Gastroesophageal sphincter (tissue), 4 donors: ENCODE measurements at regions not wholly inside any gene's neighbourhood (a gene's known extent, or its start where the extent isn't known, plus 50 kb on each side); places are given as distances from the start of the nearest gene placed in this dataset.

Experiments
- ATAC-seq: fragments of 150-250 bp; one replicate; pipeline ENCODE4 v1.9.1; 2016; ENCODE audit warnings: mild to moderate bottlenecking, moderate library complexity
- H3K27ac ChIP-seq, 4 donors: fragments of 200-600 bp; sonication (generic) in 3 of 4; 1 replicate in 3 of 4; 2 replicates in 1 of 4; pipeline ENCODE4 v1.5.1; 2016 to 2019
- H3K27me3 ChIP-seq: fragments of 200-600 bp; sonication (generic); one replicate; pipeline ENCODE4 v1.5.1; 2019
- H3K36me3 ChIP-seq, 2 donors: fragments of 200-600 bp; sonication (generic); one replicate each; pipeline ENCODE4 v1.5.1; 2019; ENCODE audit warnings: control low read depth in 1 of 2
- H3K4me1 ChIP-seq, 3 donors: fragments of 200-600 bp; sonication (generic); 1 replicate in 2 of 3; 2 replicates in 1 of 3; pipeline ENCODE4 v1.5.1; 2016 to 2019; ENCODE audit warnings: control low read depth in 2 of 3
- H3K4me3 ChIP-seq, 2 donors: fragments of 200-600 bp; sonication (generic); one replicate each; pipeline ENCODE4 v1.5.1; 2019; ENCODE audit warnings: mild to moderate bottlenecking in 1 of 2, moderate library complexity in 1 of 2
- H3K9me3 ChIP-seq, 3 donors: fragments of 200-600 bp; sonication (generic); one replicate each; pipeline ENCODE4 v1.5.1; 2017 to 2019; ENCODE audit warnings: control low read depth in 2 of 3
- EP300 ChIP-seq: sonication (generic); formaldehyde crosslinking; IDR thresholded peaks from one replicate; pipeline ENCODE4 v1.6.1; 2017; ENCODE audit warnings: antibody characterized with exemption, mild to moderate bottlenecking
- POLR2A ChIP-seq, 2 donors: fragments of 450-650 bp; IDR thresholded peaks; one replicate each; pipeline ENCODE4 v1.6.1; 2017; ENCODE audit warnings: antibody characterized with exemption in 2 of 2, mild to moderate bottlenecking in 2 of 2, moderate library complexity in 1 of 2
- POLR2AphosphoS5 ChIP-seq: sonication (generic); formaldehyde crosslinking; IDR thresholded peaks from one replicate; pipeline ENCODE4 v1.6.1; 2017; ENCODE audit warnings: antibody characterized with exemption
- WGBS, 2 donors: methylation state at CpG; one replicate each; pipeline ENCODE4 v1.1.5; 2018; ENCODE audit warnings: low coverage in 1 of 2; 5-methylcytosine and 5-hydroxymethylcytosine counted together
- TF ChIP-seq, protein P1 (sequence below), 4 experiments: fragments of 200-600 bp in 2 of 4; fragments of 450-650 bp in 2 of 4; sonication (generic) in 1 of 4; IDR thresholded peaks; one replicate each; pipeline ENCODE4 v1.5.1; 2017 to 2019; ENCODE audit warnings: antibody characterized with exemption in 4 of 4, mild to moderate bottlenecking in 2 of 4, moderate library complexity in 2 of 4

DNA sequence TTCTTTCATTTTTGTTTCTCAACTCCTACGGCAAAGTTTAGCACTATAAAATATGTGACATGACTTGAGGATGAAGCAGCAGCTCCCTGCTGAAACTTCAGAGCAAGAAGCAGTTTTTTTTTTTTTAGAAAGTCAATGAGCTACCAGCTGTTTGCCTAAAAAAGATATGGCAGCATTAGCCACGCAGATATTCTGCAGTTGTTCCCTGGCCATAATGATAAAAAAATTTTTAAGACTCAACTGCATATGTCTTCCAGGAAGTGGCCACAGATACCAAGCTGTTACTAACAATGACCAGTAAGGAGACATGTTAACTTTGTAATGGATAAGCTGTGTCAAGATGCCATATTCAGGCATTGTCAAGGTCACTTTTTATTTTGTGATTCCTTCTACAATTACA is 319.6 kb upstream of the CDH11 start:
- no peak for ATAC-seq
- TF ChIP-seq, protein P1, sequence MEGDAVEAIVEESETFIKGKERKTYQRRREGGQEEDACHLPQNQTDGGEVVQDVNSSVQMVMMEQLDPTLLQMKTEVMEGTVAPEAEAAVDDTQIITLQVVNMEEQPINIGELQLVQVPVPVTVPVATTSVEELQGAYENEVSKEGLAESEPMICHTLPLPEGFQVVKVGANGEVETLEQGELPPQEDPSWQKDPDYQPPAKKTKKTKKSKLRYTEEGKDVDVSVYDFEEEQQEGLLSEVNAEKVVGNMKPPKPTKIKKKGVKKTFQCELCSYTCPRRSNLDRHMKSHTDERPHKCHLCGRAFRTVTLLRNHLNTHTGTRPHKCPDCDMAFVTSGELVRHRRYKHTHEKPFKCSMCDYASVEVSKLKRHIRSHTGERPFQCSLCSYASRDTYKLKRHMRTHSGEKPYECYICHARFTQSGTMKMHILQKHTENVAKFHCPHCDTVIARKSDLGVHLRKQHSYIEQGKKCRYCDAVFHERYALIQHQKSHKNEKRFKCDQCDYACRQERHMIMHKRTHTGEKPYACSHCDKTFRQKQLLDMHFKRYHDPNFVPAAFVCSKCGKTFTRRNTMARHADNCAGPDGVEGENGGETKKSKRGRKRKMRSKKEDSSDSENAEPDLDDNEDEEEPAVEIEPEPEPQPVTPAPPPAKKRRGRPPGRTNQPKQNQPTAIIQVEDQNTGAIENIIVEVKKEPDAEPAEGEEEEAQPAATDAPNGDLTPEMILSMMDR (IDR thresholded peaks at IDR 0.05): no peak
- TF ChIP-seq EP300 (no peak), POLR2AphosphoS5 (no peak), POLR2A (IDR thresholded peaks at IDR 0.05) (no peak)
- no peaks in the 10 kb centered on the region for H3K9me3 ChIP-seq
- no peaks in the 10 kb centered on the region for H3K36me3 ChIP-seq
- H3K4me3 ChIP-seq: no peak overlapping the region
- no peaks in the 10 kb centered on the region for H3K4me1 ChIP-seq
- H3K27me3 ChIP-seq: no peaks in the 10 kb centered on the region
- 75 to 78% methylated on average over 2 of the region's 2 CpGs for WGBS, 2 donors
- H3K27ac ChIP-seq: no peak overlapping the region

DNA sequence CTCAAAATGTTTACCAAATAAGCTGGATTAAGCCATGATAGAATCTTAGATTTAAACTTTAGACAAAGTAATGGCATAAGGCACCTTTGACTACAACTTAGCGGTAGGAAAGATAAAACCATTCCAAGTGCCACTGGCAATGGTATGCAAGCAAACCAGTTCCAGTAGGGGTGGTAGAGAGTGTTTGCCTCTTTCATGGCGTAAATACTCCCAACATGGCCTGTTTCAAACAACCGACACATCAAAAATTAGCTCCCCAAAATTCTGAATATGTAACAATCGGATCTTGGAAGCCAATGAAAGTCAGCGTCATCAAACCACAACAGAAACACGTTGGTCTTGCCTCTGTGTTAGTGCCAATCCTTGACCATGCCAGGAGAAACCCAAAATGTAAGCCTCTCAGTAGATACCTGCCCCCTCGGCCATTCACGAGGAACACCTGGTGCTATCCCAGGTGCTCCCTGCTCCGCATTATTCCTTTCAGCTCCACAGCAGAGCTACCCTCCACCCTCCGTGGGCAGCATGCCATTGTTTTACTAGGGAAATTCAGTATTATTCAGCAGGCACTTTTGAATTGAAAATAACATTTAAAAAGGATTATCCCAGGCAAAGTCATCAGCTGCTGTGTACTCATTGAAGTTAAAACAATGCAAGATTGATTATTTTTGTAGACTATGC is 307.8 kb upstream of the CDH11 start:
- no peaks in the 10 kb centered on the region for H3K9me3 ChIP-seq
- no peak overlapping the region for H3K27ac ChIP-seq
- no peaks in the 10 kb centered on the region for H3K4me1 ChIP-seq
- WGBS, 2 donors: 83 to 89% methylated on average over 6 to 8 of the region's 10 CpGs
- TF ChIP-seq EP300 (no peak), POLR2A (IDR thresholded peaks at IDR 0.05) (no peak), POLR2AphosphoS5 (no peak)
- TF ChIP-seq, protein P1 (IDR thresholded peaks at IDR 0.05): no peak
- no peak overlapping the region for H3K4me3 ChIP-seq
- H3K36me3 ChIP-seq: no peaks in the 10 kb centered on the region
- H3K27me3 ChIP-seq: no peaks in the 10 kb centered on the region
- ATAC-seq: no peak

DNA sequence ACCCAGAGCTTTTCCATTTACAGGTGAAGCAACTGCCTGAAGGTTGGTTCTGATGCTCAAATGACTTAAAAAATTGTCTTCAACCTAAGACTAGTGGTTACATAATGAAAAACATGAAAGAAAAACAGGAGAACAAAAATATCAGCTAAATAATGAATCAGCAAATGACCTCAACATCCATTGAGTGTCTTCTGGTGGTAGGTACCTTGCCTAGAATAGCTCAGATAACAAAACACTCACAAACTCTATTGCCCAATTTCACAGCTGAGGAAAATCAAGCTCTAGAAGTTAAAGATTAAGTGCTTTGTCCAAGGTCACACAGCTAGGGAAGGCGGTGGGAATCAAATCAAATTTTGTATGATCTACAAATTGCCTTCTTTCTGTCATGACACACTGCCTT is 304.6 kb upstream of the CDH11 start:
- Histone ChIP-seq H3K4me3 (no peak overlapping the region), H3K4me1 (no peaks in the 10 kb centered on the region), H3K36me3 (no peaks in the 10 kb centered on the region), H3K27ac (no peak overlapping the region), H3K9me3 (no peaks in the 10 kb centered on the region), H3K27me3 (no peaks in the 10 kb centered on the region)
- no peak for ATAC-seq
- 100% methylated on average over 1 of the region's 1 CpG for WGBS, 2 donors
- TF ChIP-seq, protein P1 (IDR thresholded peaks at IDR 0.05): no peak
- TF ChIP-seq EP300: no peak
- TF ChIP-seq POLR2A (IDR thresholded peaks at IDR 0.05): no peak
- TF ChIP-seq POLR2AphosphoS5: no peak

DNA sequence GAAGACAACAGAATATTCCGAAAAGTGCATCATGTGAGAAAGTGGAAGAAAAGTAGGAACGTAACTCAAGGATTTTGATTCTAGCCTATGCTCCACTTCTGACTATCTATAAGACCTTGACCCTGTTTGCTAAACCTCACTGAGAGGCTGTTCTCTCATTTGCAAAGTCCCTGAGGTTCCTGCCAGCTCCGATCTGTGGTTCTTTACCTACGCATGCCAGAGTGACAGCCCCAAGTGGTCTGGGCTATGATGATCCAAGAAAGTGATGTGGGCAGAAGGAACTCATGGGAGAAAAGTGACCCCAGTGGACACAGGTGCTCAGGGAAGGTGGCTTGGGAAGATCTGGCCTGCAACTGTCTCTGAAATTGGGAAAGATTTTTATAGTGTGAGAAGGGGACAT is 301.1 kb upstream of the CDH11 start:
- TF ChIP-seq POLR2AphosphoS5 (no peak), POLR2A (IDR thresholded peaks at IDR 0.05) (no peak), EP300 (no peak)
- TF ChIP-seq, protein P1 (IDR thresholded peaks at IDR 0.05): no peak
- Histone ChIP-seq H3K4me3 (no peak overlapping the region), H3K4me1 (no peaks in the 10 kb centered on the region), H3K27me3 (no peaks in the 10 kb centered on the region), H3K9me3 (peaks cover 0 to 13% (median 0%) of the 10 kb centered on the region in 3 donors), H3K27ac (no peak overlapping the region), H3K36me3 (no peaks in the 10 kb centered on the region)
- 93 to 96% methylated on average over 2 of the region's 4 CpGs for WGBS, 2 donors
- ATAC-seq: no peak

DNA sequence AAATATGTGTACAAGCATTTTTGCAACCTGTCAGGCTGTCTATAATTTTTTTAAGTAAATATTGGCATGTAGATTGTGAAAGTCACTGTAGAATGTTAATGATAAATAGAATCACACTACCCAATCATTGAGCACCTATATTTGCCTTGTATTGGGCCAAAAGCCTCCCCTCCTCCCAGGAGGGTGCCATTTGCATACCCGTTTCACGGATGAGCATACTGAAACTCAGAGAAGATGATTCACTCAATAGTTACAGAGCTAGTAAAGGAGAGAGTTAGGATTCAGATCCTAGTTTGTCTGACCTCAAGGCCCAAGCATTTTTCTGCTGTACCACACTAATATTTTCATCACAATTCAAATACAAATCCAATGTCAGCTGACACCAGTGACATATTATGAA is 299.7 kb upstream of the CDH11 start:
- no peak for ATAC-seq
- Histone ChIP-seq H3K27me3 (no peaks in the 10 kb centered on the region), H3K4me3 (no peak overlapping the region), H3K27ac (no peak overlapping the region), H3K36me3 (no peaks in the 10 kb centered on the region), H3K4me1 (no peaks in the 10 kb centered on the region), H3K9me3 (peaks cover 0 to 13% (median 0%) of the 10 kb centered on the region in 3 donors)
- no peak for TF ChIP-seq POLR2A (IDR thresholded peaks at IDR 0.05)
- TF ChIP-seq POLR2AphosphoS5: no peak
- no peak for TF ChIP-seq EP300
- TF ChIP-seq, protein P1 (IDR thresholded peaks at IDR 0.05): no peak
- 64 to 100% methylated on average over 2 of the region's 2 CpGs for WGBS, 2 donors
